GM23338 (cell line): ENCODE measurements at regions not wholly inside any gene's neighbourhood (a gene's known extent, or its start where the extent isn't known, plus 50 kb on each side); places are given as distances from the start of the nearest gene placed in this dataset.

Experiments used
- ATAC-seq: fragments of 200-7000 bp; cut with Tn5 transposase; 3 replicates; pipeline ENCODE4 v1.9.1; 2020
- DNase-seq: peaks from one replicate; pipeline ENCODE4 v3.0.0-alpha.2; 2015; ENCODE audit warnings: low spot score
- H2AFZ ChIP-seq: fragments of 200-600 bp; sonication (generic); 2 replicates; pipeline ENCODE4 v1.8.0; 2016; ENCODE audit warnings: antibody characterized with exemption, mild to moderate bottlenecking, moderate library complexity
- H3F3A ChIP-seq: fragments of 200-600 bp; sonication (generic); replicated peaks from 2 replicates; pipeline ENCODE4 v1.8.0; 2017; ENCODE audit warnings: antibody characterized with exemption, mixed run types, low read depth
- H3K27ac ChIP-seq: fragments of 200-600 bp; sonication (generic); 2 replicates; pipeline ENCODE4 v1.6.1; 2016; ENCODE audit warnings: low read depth
- H3K27me3 ChIP-seq: fragments of 200-600 bp; sonication (generic); 2 replicates; pipeline ENCODE4 v1.8.0; 2016; ENCODE audit warnings: mild to moderate bottlenecking, mixed run types, moderate library complexity; ENCODE audit not compliant: insufficient read depth
- H3K36me3 ChIP-seq: fragments of 200-600 bp; sonication (generic); 2 replicates; pipeline ENCODE4 v1.8.0; 2016; ENCODE audit warnings: mild to moderate bottlenecking; ENCODE audit not compliant: insufficient read depth
- H3K4me1 ChIP-seq: fragments of 200-600 bp; sonication (generic); 2 replicates; pipeline ENCODE4 v1.8.0; 2016; ENCODE audit warnings: mild to moderate bottlenecking, moderate library complexity; ENCODE audit not compliant: insufficient read depth
- H3K4me2 ChIP-seq: fragments of 200-600 bp; sonication (generic); 2 replicates; pipeline ENCODE4 v1.7.1; 2017; ENCODE audit warnings: mixed run types
- H3K4me3 ChIP-seq: fragments of 200-600 bp; sonication (generic); 2 replicates; pipeline ENCODE4 v1.6.1; 2016; ENCODE audit warnings: mixed run types
- H3K79me2 ChIP-seq: fragments of 200-600 bp; sonication (generic); replicated peaks from 2 replicates; pipeline ENCODE4 v1.8.0; 2017; ENCODE audit warnings: mild to moderate bottlenecking; ENCODE audit not compliant: insufficient read depth
- H3K9me2 ChIP-seq: fragments of 200-600 bp; sonication (generic); 2 replicates; pipeline ENCODE4 v1.8.0; 2017; ENCODE audit not compliant: insufficient read depth
- H4K20me1 ChIP-seq: fragments of 200-600 bp; sonication (generic); replicated peaks from 2 replicates; pipeline ENCODE4 v1.8.0; 2017; ENCODE audit warnings: mild to moderate bottlenecking; ENCODE audit not compliant: insufficient read depth
- H3K27ac Mint-ChIP-seq: 2 replicates; pipeline ENCODE4 v1.8.0; 2020; ENCODE audit warnings: inconsistent platforms, mild to moderate bottlenecking, moderate library complexity, mixed read lengths
- H3K27me3 Mint-ChIP-seq: 3 replicates; pipeline ENCODE4 v1.8.0; 2022; ENCODE audit warnings: low read depth, mild to moderate bottlenecking, moderate library complexity, mixed read lengths, inconsistent platforms; ENCODE audit not compliant: insufficient read depth, poor library complexity
- H3K36me3 Mint-ChIP-seq: 3 replicates; pipeline ENCODE4 v1.8.0; 2021; ENCODE audit warnings: low read depth, mild to moderate bottlenecking, inconsistent platforms, moderate library complexity, mixed read lengths
- H3K4me1 Mint-ChIP-seq: 3 replicates; pipeline ENCODE4 v1.8.0; 2020; ENCODE audit warnings: mild to moderate bottlenecking, inconsistent platforms, mixed read lengths
- H3K4me3 Mint-ChIP-seq: 3 replicates; pipeline ENCODE4 v1.8.0; 2021; ENCODE audit warnings: moderate library complexity, mild to moderate bottlenecking, inconsistent platforms, mixed read lengths
- H3K9me3 Mint-ChIP-seq: 3 replicates; pipeline ENCODE4 v1.8.0; 2020; ENCODE audit warnings: moderate library complexity, mild to moderate bottlenecking, inconsistent platforms, mixed read lengths
- CREB1 ChIP-seq: fragments of 250-450 bp; sonication (Bioruptor Pico); IDR thresholded peaks from 2 replicates; pipeline ENCODE4 v1.5.0; 2020; ENCODE audit warnings: low read depth, mild to moderate bottlenecking, moderate library complexity
- ETS1 ChIP-seq: IDR thresholded peaks from 2 replicates; pipeline ENCODE4 v1.6.1; 2016; ENCODE audit warnings: antibody characterized with exemption
- NANOG ChIP-seq: IDR thresholded peaks from 2 replicates; pipeline ENCODE4 v1.6.1; 2016; ENCODE audit warnings: antibody characterized with exemption, borderline replicate concordance
- REST ChIP-seq: IDR thresholded peaks from one replicate; pipeline ENCODE4 v1.6.1; 2018; ENCODE audit warnings: antibody characterized with exemption; ENCODE audit not compliant: unreplicated experiment
- ZNF114 ChIP-seq: fragments of 250-450 bp; sonication (Bioruptor Pico); IDR thresholded peaks from 2 replicates; pipeline ENCODE4 v1.5.0; 2020; ENCODE audit warnings: mild to moderate bottlenecking, moderate library complexity
- ZNF462 ChIP-seq: fragments of 250-450 bp; sonication (Bioruptor Pico); IDR thresholded peaks from 2 replicates; pipeline ENCODE4 v1.5.0; 2020; ENCODE audit warnings: mild to moderate bottlenecking, moderate library complexity

- no peaks in the 10 kb centered on the region for H3K79me2 ChIP-seq
- H3K4me3 Mint-ChIP-seq: no peak overlapping the region
- H3F3A ChIP-seq: no peaks in the 10 kb centered on the region
- no peak overlapping the region for H3K27ac Mint-ChIP-seq
- H3K36me3 Mint-ChIP-seq: no peaks in the 10 kb centered on the region
- H3K27ac ChIP-seq: no peak overlapping the region
- H3K4me1 ChIP-seq: peaks cover 12% of the 10 kb centered on the region; the same call in 1 of the 2 replicates
- H3K4me3 ChIP-seq: no peak overlapping the region
- H3K9me2 ChIP-seq: 0 out of 2 replicates have a peak, but pooled peaks cover 11% of the 10 kb centered on the region
- DNase-seq: no peak
- H4K20me1 ChIP-seq: no peaks in the 10 kb centered on the region
- peaks cover 2% of the 10 kb centered on the region for H3K27me3 Mint-ChIP-seq
- no peaks in the 10 kb centered on the region for H3K36me3 ChIP-seq
- H2AFZ ChIP-seq: no peak overlapping the region
- no peaks in the 10 kb centered on the region for H3K27me3 ChIP-seq
- ATAC-seq: no peak
- H3K4me1 Mint-ChIP-seq: peaks cover 5% of the 10 kb centered on the region
- TF ChIP-seq ETS1 (no peak), REST (no peak), ZNF114 (CRISPR knock-in tag) (no peak)
- H3K4me2 ChIP-seq: no peak overlapping the region
- H3K9me3 Mint-ChIP-seq: peaks cover 2% of the 10 kb centered on the region; the same call in 1 of the 3 replicates
Observed at GRCh38 chr17:14452856-14453255, 152.0 kb downstream of the HS3ST3B1 start.

- H3K27me3 ChIP-seq: no peaks in the 10 kb centered on the region
- no peaks in the 10 kb centered on the region for H3K27me3 Mint-ChIP-seq
- H3K4me3 Mint-ChIP-seq: no peak overlapping the region
- DNase-seq (no peak), ATAC-seq (no peak)
- no peaks in the 10 kb centered on the region for H4K20me1 ChIP-seq
- H3K4me2 ChIP-seq: no peak overlapping the region
- H3K9me3 Mint-ChIP-seq: peaks cover 2% of the 10 kb centered on the region; the same call in 1 of the 3 replicates
- no peaks in the 10 kb centered on the region for H3K36me3 ChIP-seq
- TF ChIP-seq NANOG (no peak), CREB1 (CRISPR knock-in tag) (no peak), ETS1 (no peak), ZNF462 (no peak)
- H3K9me2 ChIP-seq: 0 out of 2 replicates have a peak, but pooled peaks cover 11% of the 10 kb centered on the region
- no peak overlapping the region for H3K27ac Mint-ChIP-seq
- H3K36me3 Mint-ChIP-seq: no peaks in the 10 kb centered on the region
- H3K79me2 ChIP-seq: no peaks in the 10 kb centered on the region
- H3K4me1 ChIP-seq: peaks cover 12% of the 10 kb centered on the region; the same call in 1 of the 2 replicates
- H3K4me3 ChIP-seq: no peak overlapping the region
- no peaks in the 10 kb centered on the region for H3F3A ChIP-seq
- no peak overlapping the region for H3K27ac ChIP-seq
- H3K4me1 Mint-ChIP-seq: peaks cover 5% of the 10 kb centered on the region
- no peak overlapping the region for H2AFZ ChIP-seq
Observed at GRCh38 chr17:14451729-14452191, 150.9 kb downstream of the HS3ST3B1 start.
